SK-N-SH (cell line): ENCODE measurements at regions not wholly inside any gene's neighbourhood (a gene's known extent, or its start where the extent isn't known, plus 50 kb on each side); places are given as distances from the start of the nearest gene placed in this dataset.

Experiments
- CTCF ChIA-PET: fragments of 300-600, 350-600 bp; formaldehyde crosslinking; extraction: SDS; loops from one replicate; lab custom pipeline; 2021; lab: Yijun Ruan, JAX
- POLR2A ChIA-PET: fragments of 350-600 bp; sonication (Branson Sonifier 250); formaldehyde crosslinking; extraction: SDS; loops from one replicate; lab custom pipeline; 2020; ENCODE audit warnings: antibody characterized with exemption, inconsistent platforms; lab: Yijun Ruan, JAX
- DNase-seq: peaks from one replicate; pipeline ENCODE4 v3.0.0; 2012
- H2AFZ ChIP-seq: fragments of 200-600 bp; sonication (generic); 2 replicates; pipeline ENCODE4 v1.8.1; 2016; ENCODE audit warnings: antibody characterized with exemption, mild to moderate bottlenecking, low read depth
- H3F3A ChIP-seq: fragments of 200-600 bp; sonication (generic); replicated peaks from 2 replicates; pipeline ENCODE3; 2016; ENCODE audit warnings: antibody characterized with exemption, mild to moderate bottlenecking; ENCODE audit not compliant: insufficient read depth
- H3K27ac ChIP-seq, 2 experiments: fragments of 200-500 bp in 1 of 2; fragments of 200-600 bp in 1 of 2; sonication (Bioruptor generic) in 1 of 2; sonication (generic), shearing (Covaris generic) in 1 of 2; 2 replicates each; pipeline versions ENCODE4 v1.5.1 to v1.6.1; 2014 to 2016; ENCODE audit warnings: low read depth in 2 of 2, inconsistent platforms in 1 of 2, low read length in 1 of 2, mild to moderate bottlenecking in 1 of 2, mixed read lengths in 1 of 2
- H3K27me3 ChIP-seq: fragments of 200-600 bp; sonication (generic), shearing (Covaris generic); 2 replicates; pipeline ENCODE4 v1.6.1; 2016; ENCODE audit warnings: mixed run types; ENCODE audit not compliant: insufficient read depth
- H3K36me3 ChIP-seq, 2 experiments: fragments of 200-500 bp in 1 of 2; fragments of 200-600 bp in 1 of 2; sonication (Bioruptor generic) in 1 of 2; sonication (generic) in 1 of 2; replicated peaks in 1 of 2; 2 replicates each; pipeline versions ENCODE3 to v1.5.1; 2014 to 2016; ENCODE audit warnings: low read length in 1 of 2, mild to moderate bottlenecking in 1 of 2; ENCODE audit not compliant: insufficient read depth in 2 of 2, control insufficient read depth in 1 of 2
- H3K4me1 ChIP-seq, 2 experiments: fragments of 200-500 bp in 1 of 2; fragments of 200-600 bp in 1 of 2; sonication (Bioruptor generic) in 1 of 2; sonication (generic), shearing (Covaris generic) in 1 of 2; 2 replicates each; pipeline versions ENCODE4 v1.5.1 to v1.6.1; 2014 to 2016; ENCODE audit warnings: low read depth in 1 of 2, low read length in 1 of 2, mixed run types in 1 of 2; ENCODE audit not compliant: insufficient read depth in 2 of 2, control insufficient read depth in 1 of 2
- H3K4me2 ChIP-seq: fragments of 200-600 bp; sonication (generic), shearing (Covaris generic); 2 replicates; pipeline ENCODE4 v1.6.1; 2017; ENCODE audit warnings: mixed run types
- H3K4me3 ChIP-seq, 2 experiments: fragments of 200-500 bp in 1 of 2; fragments of 200-600 bp in 1 of 2; sonication (Bioruptor generic) in 1 of 2; sonication (generic), shearing (Covaris generic) in 1 of 2; 2 replicates each; pipeline versions ENCODE4 v1.5.1 to v1.8.1; 2014 to 2016; ENCODE audit warnings: low read depth in 2 of 2, inconsistent platforms in 1 of 2, low read length in 1 of 2, mild to moderate bottlenecking in 1 of 2, mixed read lengths in 1 of 2, moderate library complexity in 1 of 2
- H3K79me2 ChIP-seq: fragments of 200-600 bp; sonication (generic); 2 replicates; pipeline ENCODE4 v1.8.1; 2017; ENCODE audit warnings: mild to moderate bottlenecking; ENCODE audit not compliant: insufficient read depth
- H3K9ac ChIP-seq: fragments of 200-600 bp; sonication (generic); 2 replicates; pipeline ENCODE4 v1.6.1; 2017; ENCODE audit warnings: mixed run types
- H3K9me2 ChIP-seq: fragments of 200-600 bp; sonication (generic); 2 replicates; pipeline ENCODE4 v1.6.1; 2017; ENCODE audit warnings: mixed run types
- H3K9me3 ChIP-seq: fragments of 200-600 bp; sonication (generic); 2 replicates; pipeline ENCODE4 v1.6.1; 2017; ENCODE audit warnings: mixed run types, mild to moderate bottlenecking, moderate library complexity
- H4K20me1 ChIP-seq: fragments of 200-600 bp; sonication (generic); 2 replicates; pipeline ENCODE4 v1.6.1; 2017; ENCODE audit warnings: mild to moderate bottlenecking, mixed run types; ENCODE audit not compliant: insufficient read depth
- CHD2 ChIP-seq: fragments of 150-350 bp; IDR thresholded peaks from 2 replicates; pipeline ENCODE4 v1.6.1; 2018; ENCODE audit warnings: low read length; ENCODE audit not compliant: partially characterized antibody
- ELF1 ChIP-seq: IDR thresholded peaks from 2 replicates; pipeline ENCODE4 v1.4.0; 2012
- EZH2phosphoT487 ChIP-seq: fragments of 200-600 bp; sonication (generic); IDR thresholded peaks from 2 replicates; pipeline ENCODE4 v1.6.1; 2017; ENCODE audit warnings: low read depth, mixed run types, mild to moderate bottlenecking, antibody characterized with exemption, moderate library complexity, borderline replicate concordance
- FOSL2 ChIP-seq: IDR thresholded peaks from 2 replicates; pipeline ENCODE4 v1.4.0; 2012; ENCODE audit warnings: low read depth, mild to moderate bottlenecking, moderate library complexity, borderline replicate concordance
- FOXJ3 ChIP-seq: sonication (generic); formaldehyde crosslinking; IDR thresholded peaks from 2 replicates; pipeline ENCODE4 v1.5.1; 2020; ENCODE audit warnings: mild to moderate bottlenecking, missing genetic modification reagents
- FOXM1 ChIP-seq: IDR thresholded peaks from 2 replicates; pipeline ENCODE4 v1.4.0; 2012; ENCODE audit warnings: low read depth, mild to moderate bottlenecking
- IRF3 ChIP-seq: fragments of 150-350 bp; IDR thresholded peaks from 2 replicates; pipeline ENCODE4 v1.6.1; 2016; ENCODE audit warnings: mild to moderate bottlenecking, low read depth, low read length
- MEF2A ChIP-seq: IDR thresholded peaks from 2 replicates; pipeline ENCODE4 v1.4.0; 2012; ENCODE audit warnings: low read depth, borderline replicate concordance
- NRF1 ChIP-seq: IDR thresholded peaks from 2 replicates; pipeline ENCODE4 v1.6.1; 2012; ENCODE audit warnings: low read depth, mild to moderate bottlenecking, low read length
- POLR2AphosphoS5 ChIP-seq: IDR thresholded peaks from 2 replicates; pipeline ENCODE4 v1.6.1; 2012; ENCODE audit warnings: low read depth, low read length
- REST ChIP-seq: IDR thresholded peaks from 2 replicates; pipeline ENCODE4 v1.6.1; 2012; ENCODE audit warnings: mild to moderate bottlenecking, low read depth, low read length, moderate library complexity
- RXRA ChIP-seq: IDR thresholded peaks from 2 replicates; pipeline ENCODE4 v1.4.0; 2012; ENCODE audit warnings: low read depth, mild to moderate bottlenecking, borderline replicate concordance
- SIN3A ChIP-seq: IDR thresholded peaks from 2 replicates; pipeline ENCODE4 v1.6.1; 2012; ENCODE audit warnings: low read depth, mild to moderate bottlenecking, low read length, moderate library complexity, borderline replicate concordance
- SMC3 ChIP-seq: IDR thresholded peaks from 2 replicates; pipeline ENCODE4 v1.6.1; 2012; ENCODE audit warnings: low read depth, low read length, improper control_type of control experiment
- TAF1 ChIP-seq: IDR thresholded peaks from 2 replicates; pipeline ENCODE4 v1.6.1; 2012; ENCODE audit warnings: low read depth, mild to moderate bottlenecking, low read length, moderate library complexity, borderline replicate concordance
- TEAD4 ChIP-seq: IDR thresholded peaks from 2 replicates; pipeline ENCODE4 v1.4.0; 2012; ENCODE audit warnings: mild to moderate bottlenecking, borderline replicate concordance; ENCODE audit not compliant: insufficient read depth
- YY1 ChIP-seq: IDR thresholded peaks from 2 replicates; pipeline ENCODE4 v1.4.0; 2012; ENCODE audit warnings: low read depth, mild to moderate bottlenecking
- ZBTB33 ChIP-seq: IDR thresholded peaks from 2 replicates; pipeline ENCODE4 v1.4.0; 2012; ENCODE audit warnings: low read depth, borderline replicate concordance
- WGBS: methylation state at CpG from one replicate; pipeline ENCODE4 v1.1.6; 2017; ENCODE audit warnings: low lambda C conversion rate; 5-methylcytosine and 5-hydroxymethylcytosine counted together

- Histone ChIP-seq H3K27ac (no peak overlapping the region), H3F3A (no peaks in the 10 kb centered on the region), H3K36me3 (no peaks in the 10 kb centered on the region), H4K20me1 (no peaks in the 10 kb centered on the region), H3K4me1 (no peaks in the 10 kb centered on the region), H3K4me3 (no peak overlapping the region), H2AFZ (no peak overlapping the region), H3K9ac (no peak overlapping the region), H3K9me2 (no peaks in the 10 kb centered on the region), H3K9me3 (no peaks in the 10 kb centered on the region), H3K4me2 (no peak overlapping the region), H3K27me3 (no peaks in the 10 kb centered on the region), H3K79me2 (no peaks in the 10 kb centered on the region)
- WGBS, result 45% methylated on average over 4 of the region's 4 CpGs
- ChIA-PET POLR2A (no interaction called here), CTCF (interaction anchor here (1.3 kb wide), 1 partner anchor 13 kb away, joined by 3 read pairs; no protein-coding TSS in a partner anchor)
- TF ChIP-seq TAF1 (no peak), EZH2phosphoT487 (no peak), REST (no peak), FOXM1 (no peak), NRF1 (no peak), TEAD4 (no peak), CHD2 (no peak), YY1 (no peak), FOXJ3 (CRISPR knock-in tag) (no peak), POLR2AphosphoS5 (no peak), SIN3A (no peak), SMC3 (no peak), RXRA (no peak), FOSL2 (no peak), IRF3 (no peak), ELF1 (no peak), MEF2A (no peak), ZBTB33 (no peak)
- DNase-seq, result no peak
These were observed 60.3 kb upstream of the LHX1 start for GRCh38 chr17:36876966-36877365.
